ENCODE measurements at regions not wholly inside any gene's neighbourhood (a gene's known extent, or its start where the extent isn't known, plus 50 kb on each side); places are given as distances from the start of the nearest gene placed in this dataset.

DNA sequence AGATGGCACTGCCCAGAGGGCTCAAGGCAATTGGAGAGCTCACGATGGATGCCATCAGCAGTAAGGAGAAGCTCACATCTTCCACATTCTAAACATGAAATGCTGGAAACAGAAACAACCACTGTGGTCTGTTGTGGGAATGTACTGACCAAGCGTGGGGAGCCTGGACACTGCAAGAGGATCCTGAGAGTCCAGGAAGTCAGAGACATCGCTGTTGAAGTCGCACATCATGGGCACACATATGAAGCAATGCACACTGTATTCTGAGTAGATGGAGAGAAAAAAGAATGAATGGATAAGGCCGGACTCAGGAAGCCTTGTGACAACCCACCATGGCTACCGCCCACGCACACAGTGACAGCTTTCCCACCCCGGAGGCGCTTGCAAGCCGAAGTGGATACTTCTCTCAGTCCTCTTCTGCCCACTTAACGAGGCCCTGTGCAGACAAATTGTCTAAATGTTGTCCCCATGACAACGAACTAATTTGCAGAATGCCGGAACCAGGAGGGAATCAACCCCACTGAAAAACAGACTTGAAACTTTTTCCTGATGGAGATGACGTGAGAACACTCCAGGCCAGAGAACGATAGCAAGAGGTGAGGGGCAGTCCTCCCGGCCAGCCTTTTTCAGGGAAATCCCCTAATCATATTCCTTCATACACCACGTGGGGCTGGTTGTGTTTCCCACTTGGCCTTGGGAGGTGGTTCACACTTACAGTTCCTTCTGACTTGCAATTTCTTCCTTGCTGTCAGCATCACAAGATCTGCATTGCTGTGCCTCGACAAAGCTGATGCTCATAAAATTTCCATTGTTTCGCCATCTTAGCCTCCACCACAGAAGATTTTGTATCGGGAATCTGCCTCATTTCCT is 109.6 kb upstream of the SERP2 start (continued):
- TF ChIP-seq RAD51 (IDR thresholded peaks at IDR 0.05) (no peak), ZNF622 (IDR thresholded peaks at IDR 0.05) (no peak), YBX1 (IDR thresholded peaks at IDR 0.05) (no peak), NBN (IDR thresholded peaks at IDR 0.05) (no peak), NRF1 (conservative IDR thresholded peaks at IDR 0.05; ENCODE audit: low read depth, low read length) (no peak)

DNA sequence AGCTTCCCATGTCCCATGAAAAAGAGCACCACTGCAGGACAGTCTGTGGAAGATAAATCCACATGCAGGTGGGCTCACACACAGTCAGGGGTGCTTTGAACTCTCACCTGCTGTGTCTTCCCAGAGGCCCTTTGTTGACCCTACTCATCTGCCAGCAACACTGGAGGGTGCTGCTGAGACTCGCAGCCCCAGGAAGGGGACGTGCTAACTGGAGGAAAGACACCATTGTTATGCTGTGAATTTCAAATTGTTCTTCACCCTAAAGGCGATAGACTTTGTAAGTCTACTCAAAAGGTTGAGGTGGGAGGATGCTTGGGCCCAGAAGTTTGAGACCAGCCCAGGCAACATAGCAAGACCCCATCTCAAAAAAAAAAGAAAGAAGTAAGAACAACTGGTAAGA is 107.3 kb upstream of the SERP2 start:
- intact Hi-C loops (cut with micrococcal nuclease; ENCODE audit: unreplicated experiment), result no loop called here
- Histone ChIP-seq H3K36me3 (ENCODE audit: control insufficient read depth in 2 of 2, insufficient read depth in 2 of 2, low read length in 1 of 2) (no peaks in the 10 kb centered on the region), H3K9me3 (replicated peaks; ENCODE audit: control insufficient read depth, insufficient read depth, low read length) (no peaks in the 10 kb centered on the region), H4K20me1 (ENCODE audit: control insufficient read depth, insufficient read depth) (no peaks in the 10 kb centered on the region), H2AFZ (ENCODE audit: control insufficient read depth, low read depth, low read length) (no peak overlapping the region), H3K27me3 (replicated peaks in 1 of 2; ENCODE audit: control insufficient read depth in 2 of 2, insufficient read depth in 2 of 2, low read length in 1 of 2) (no peaks in the 10 kb centered on the region), H3K4me1 (ENCODE audit: control insufficient read depth, insufficient read depth, low read length) (no peaks in the 10 kb centered on the region), H3K27ac (ENCODE audit: control insufficient read depth, insufficient read depth) (no peak overlapping the region), H3K79me2 (ENCODE audit: control insufficient read depth, insufficient read depth, low read length) (no peaks in the 10 kb centered on the region), H3K4me3 (no peak overlapping the region), H3K9ac (ENCODE audit: control insufficient read depth, insufficient read depth, low read length) (no peak overlapping the region), H3K4me2 (ENCODE audit: control insufficient read depth, insufficient read depth) (no peak overlapping the region)
- TF ChIP-seq PML (IDR thresholded peaks at IDR 0.05; ENCODE audit: low read length) (no peak), ZSCAN29 (IDR thresholded peaks at IDR 0.05) (no peak), KLF5 (IDR thresholded peaks at IDR 0.05; ENCODE audit: partially characterized antibody) (no peak), SIN3A (IDR thresholded peaks at IDR 0.05; ENCODE audit: low read depth, low read length) (no peak), STAT1 (conservative IDR thresholded peaks at IDR 0.05) (no peak)
- TF ChIP-seq, protein P1, sequence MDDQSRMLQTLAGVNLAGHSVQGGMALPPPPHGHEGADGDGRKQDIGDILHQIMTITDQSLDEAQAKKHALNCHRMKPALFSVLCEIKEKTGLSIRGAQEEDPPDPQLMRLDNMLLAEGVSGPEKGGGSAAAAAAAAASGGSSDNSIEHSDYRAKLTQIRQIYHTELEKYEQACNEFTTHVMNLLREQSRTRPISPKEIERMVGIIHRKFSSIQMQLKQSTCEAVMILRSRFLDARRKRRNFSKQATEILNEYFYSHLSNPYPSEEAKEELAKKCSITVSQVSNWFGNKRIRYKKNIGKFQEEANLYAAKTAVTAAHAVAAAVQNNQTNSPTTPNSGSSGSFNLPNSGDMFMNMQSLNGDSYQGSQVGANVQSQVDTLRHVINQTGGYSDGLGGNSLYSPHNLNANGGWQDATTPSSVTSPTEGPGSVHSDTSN (IDR thresholded peaks at IDR 0.05; ENCODE audit: insufficient replicate concordance, low read depth, low read length), result no peak
- TF ChIP-seq, protein P2, sequence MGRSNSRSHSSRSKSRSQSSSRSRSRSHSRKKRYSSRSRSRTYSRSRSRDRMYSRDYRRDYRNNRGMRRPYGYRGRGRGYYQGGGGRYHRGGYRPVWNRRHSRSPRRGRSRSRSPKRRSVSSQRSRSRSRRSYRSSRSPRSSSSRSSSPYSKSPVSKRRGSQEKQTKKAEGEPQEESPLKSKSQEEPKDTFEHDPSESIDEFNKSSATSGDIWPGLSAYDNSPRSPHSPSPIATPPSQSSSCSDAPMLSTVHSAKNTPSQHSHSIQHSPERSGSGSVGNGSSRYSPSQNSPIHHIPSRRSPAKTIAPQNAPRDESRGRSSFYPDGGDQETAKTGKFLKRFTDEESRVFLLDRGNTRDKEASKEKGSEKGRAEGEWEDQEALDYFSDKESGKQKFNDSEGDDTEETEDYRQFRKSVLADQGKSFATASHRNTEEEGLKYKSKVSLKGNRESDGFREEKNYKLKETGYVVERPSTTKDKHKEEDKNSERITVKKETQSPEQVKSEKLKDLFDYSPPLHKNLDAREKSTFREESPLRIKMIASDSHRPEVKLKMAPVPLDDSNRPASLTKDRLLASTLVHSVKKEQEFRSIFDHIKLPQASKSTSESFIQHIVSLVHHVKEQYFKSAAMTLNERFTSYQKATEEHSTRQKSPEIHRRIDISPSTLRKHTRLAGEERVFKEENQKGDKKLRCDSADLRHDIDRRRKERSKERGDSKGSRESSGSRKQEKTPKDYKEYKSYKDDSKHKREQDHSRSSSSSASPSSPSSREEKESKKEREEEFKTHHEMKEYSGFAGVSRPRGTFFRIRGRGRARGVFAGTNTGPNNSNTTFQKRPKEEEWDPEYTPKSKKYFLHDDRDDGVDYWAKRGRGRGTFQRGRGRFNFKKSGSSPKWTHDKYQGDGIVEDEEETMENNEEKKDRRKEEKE (IDR thresholded peaks at IDR 0.05), result no peak
- SMC1A ChIA-PET (ENCODE audit: uncharacterized antibody, unreplicated experiment), result no interaction called here
- no TSS peak for BruUV-seq (replicated peaks)
- RAD21 ChIA-PET (ENCODE audit: unreplicated experiment), result no interaction called here
- DNase-seq (ENCODE audit: low read depth, low spot score), result no peak
- CTCF ChIA-PET, result no interaction called here
- 48% methylated on average over 3 of the region's 3 CpGs for WGBS (ENCODE audit: insufficient coverage, insufficient replicate concordance, low lambda C conversion rate, missing lambda C conversion rate)
- in situ Hi-C loops (cut with MboI), result no loop called here
- POLR2A ChIA-PET, result no interaction called here
- FAIRE-seq, result no peak
- no peak for ATAC-seq

Measured in GM12878 (cell line).